PC-9 (cell line): ENCODE measurements at regions not wholly inside any gene's neighbourhood (a gene's known extent, or its start where the extent isn't known, plus 50 kb on each side); places are given as distances from the start of the nearest gene placed in this dataset.

Experiments
- EZH2 ChIP-seq: fragments of 200-600 bp; sonication (generic); IDR thresholded peaks from 2 replicates; pipeline ENCODE4 v1.8.0; 2017; ENCODE audit warnings: antibody characterized with exemption, low read depth
- TF ChIP-seq, protein P1 (sequence below): fragments of 200-600 bp; sonication (generic); conservative IDR thresholded peaks from 2 replicates; pipeline ENCODE4 v1.6.1; 2017; ENCODE audit warnings: mixed run types, antibody characterized with exemption, mild to moderate bottlenecking, moderate library complexity

DNA sequence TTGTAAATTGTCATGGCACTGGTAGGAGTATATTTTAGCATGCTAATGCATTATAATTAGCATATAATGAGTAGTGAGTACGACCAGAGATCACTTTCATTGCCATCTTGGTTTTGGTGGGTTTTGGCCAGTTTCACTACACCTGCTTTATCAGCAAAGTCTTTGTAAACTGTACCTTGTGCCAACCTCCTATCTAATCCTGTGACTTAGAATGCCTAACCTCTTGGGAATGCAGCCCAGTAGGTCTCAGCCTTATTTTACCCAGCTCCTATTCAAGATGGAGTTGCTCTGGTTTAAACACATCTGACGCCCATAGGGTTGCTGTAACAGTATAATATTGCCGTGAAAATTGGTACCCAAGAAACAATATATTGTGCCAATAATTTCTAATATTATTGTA lies 159.4 kb downstream of the MAGEB5 start:
- TF ChIP-seq, protein P1, sequence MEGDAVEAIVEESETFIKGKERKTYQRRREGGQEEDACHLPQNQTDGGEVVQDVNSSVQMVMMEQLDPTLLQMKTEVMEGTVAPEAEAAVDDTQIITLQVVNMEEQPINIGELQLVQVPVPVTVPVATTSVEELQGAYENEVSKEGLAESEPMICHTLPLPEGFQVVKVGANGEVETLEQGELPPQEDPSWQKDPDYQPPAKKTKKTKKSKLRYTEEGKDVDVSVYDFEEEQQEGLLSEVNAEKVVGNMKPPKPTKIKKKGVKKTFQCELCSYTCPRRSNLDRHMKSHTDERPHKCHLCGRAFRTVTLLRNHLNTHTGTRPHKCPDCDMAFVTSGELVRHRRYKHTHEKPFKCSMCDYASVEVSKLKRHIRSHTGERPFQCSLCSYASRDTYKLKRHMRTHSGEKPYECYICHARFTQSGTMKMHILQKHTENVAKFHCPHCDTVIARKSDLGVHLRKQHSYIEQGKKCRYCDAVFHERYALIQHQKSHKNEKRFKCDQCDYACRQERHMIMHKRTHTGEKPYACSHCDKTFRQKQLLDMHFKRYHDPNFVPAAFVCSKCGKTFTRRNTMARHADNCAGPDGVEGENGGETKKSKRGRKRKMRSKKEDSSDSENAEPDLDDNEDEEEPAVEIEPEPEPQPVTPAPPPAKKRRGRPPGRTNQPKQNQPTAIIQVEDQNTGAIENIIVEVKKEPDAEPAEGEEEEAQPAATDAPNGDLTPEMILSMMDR: no peak
- TF ChIP-seq EZH2: no peak
